Kidney tubule cell (primary cell): ENCODE measurements at regions not wholly inside any gene's neighbourhood (a gene's known extent, or its start where the extent isn't known, plus 50 kb on each side); places are given as distances from the start of the nearest gene placed in this dataset.
A peak's percentile ranks its signal among the peaks of the same experiment; 100 is the strongest.

Experiments
- DNase-seq: peaks from one replicate; pipeline ENCODE4 v3.0.0-alpha.2; 2018; ENCODE audit warnings: low spot score

DNA sequence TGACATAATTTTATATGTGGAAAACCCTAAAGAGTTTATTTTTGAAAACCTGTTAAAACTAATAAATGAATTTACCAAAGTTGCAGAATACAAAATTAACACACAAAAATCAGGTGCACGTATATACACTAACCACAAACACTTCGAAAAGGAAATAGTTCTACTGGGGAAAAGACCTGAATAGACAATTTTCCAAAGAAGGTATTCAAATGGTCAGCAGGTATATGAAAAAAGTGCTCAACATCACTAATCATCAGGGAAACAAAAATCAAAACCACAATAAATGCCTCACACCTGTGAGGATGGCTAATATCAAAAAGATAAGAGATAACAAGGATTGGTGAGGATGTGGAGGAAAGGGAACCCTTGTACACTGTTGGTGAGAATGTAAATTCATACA, 110.6 kb downstream of the PXDC1 start:
- no peak for DNase-seq

DNA sequence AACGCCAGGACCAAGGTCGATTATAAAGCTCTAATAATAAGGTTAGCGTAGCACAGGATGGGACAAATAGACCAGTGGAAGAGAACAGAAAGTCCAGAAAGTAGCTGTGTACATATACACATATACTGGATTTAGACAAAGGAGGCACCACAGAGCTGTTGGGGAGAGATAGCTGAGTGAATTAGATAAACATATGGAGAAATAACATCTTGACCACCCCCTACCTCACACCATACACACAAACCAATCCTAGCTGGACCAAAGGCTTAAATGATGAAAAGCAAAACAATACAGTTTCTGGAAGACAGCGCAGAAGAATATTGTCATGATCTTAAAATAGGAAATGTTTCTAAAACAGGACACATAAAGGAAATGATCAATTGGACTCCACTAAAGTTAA, 112.9 kb downstream of the PXDC1 start:
- DNase-seq, result no peak

DNA sequence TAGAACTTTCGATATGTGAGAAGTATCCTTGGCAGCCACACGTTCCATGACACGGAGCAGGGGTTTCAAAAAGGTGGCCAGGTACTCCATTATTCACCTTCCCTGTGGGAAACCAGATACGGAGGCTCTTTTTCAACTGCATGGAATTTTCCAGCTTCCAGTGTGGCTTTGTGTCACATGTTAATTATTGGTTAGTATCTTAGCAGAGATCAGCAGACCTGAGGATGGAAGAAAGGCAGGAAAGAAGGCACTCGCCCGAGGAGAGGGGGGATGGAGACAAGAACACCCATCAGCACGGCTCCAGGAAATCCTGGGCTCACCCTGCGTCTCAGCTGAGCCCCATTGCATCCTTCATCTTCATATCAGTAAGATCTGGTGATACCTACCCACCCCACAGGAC, 115.5 kb downstream of the PXDC1 start:
- DNase-seq, result peak; percentile 25

DNA sequence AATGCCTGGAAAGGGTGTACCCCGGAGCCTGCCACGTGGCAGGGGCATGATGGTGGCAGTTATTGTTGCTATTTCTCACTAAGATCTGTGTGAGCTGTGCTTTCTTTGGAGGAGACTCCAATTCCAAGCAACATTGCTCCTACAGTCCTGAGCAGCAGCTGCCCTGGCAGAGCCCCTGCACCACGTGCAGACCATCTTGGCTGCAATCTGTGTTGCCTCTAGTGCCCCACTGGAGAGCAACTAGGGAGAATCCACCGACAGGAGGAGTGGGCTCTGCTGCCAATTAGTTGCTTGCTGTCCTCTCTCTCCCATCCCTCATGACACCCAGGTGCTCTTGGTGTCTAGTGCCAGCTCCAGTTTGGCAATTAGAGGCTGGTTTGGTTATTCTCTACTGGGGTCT, 116.0 kb downstream of the PXDC1 start:
- DNase-seq, result no peak

DNA sequence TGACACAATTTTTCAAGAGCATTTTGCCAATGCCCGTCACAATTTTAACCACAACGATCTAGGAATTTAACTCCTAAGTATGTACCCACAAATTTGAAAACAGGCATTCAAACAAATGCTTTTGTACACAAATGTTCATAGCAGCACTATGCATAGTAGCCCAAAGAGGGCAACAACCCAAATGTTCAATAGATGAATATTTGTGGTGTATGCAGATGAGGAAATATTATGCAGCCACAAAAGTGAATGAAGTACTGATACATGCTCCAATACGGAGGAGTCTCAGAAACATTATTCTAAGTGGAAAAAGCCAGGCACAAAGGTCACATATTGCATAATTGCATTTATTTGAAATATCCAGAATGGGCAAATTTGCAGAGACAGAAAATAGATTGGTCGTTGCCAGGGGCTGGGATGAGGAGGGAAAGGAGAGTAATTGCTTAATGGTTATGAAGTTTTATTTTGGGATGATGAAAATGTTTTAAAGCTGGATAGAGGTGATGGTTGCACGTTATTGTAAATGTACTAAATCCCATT, 117.2 kb downstream of the PXDC1 start:
- DNase-seq, result no peak

DNA sequence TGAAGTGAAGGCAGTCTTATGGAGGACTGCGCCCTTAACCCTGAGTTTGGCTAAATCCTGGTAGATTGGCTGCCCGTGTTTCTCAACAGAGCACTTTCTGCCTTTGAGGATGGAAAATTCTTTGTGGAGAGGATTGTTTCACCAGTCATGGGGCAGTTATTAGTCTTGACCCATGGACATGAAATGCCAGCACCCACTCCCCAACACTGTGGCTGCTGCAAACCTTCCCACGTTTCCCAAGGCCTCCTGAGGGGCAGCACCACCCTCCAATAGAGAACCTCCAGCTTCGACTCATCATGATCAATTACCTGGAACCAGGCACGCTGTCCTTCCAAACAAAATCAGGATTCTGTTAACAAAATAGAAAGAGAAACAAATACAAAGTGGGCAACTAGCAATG, 117.8 kb downstream of the PXDC1 start:
- no peak for DNase-seq

DNA sequence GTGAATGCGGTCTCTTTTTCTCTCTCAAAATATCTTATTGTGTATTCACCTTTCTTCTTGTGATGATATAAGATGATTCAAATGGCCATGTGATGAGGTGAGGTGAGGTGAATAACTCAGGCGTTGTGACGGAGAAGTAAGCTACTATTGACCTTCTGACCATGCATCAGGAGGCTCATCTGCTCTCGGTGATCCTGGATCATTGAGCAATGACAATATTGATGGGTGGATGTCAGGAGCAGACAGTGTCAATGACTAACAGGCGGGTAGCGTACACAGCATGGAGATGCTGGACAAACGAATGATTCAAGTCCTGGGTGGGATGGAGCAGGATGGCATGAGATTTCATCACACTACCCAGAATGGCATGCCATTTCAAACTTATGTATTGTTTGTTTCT, 119.6 kb downstream of the PXDC1 start:
- DNase-seq, result no peak

DNA sequence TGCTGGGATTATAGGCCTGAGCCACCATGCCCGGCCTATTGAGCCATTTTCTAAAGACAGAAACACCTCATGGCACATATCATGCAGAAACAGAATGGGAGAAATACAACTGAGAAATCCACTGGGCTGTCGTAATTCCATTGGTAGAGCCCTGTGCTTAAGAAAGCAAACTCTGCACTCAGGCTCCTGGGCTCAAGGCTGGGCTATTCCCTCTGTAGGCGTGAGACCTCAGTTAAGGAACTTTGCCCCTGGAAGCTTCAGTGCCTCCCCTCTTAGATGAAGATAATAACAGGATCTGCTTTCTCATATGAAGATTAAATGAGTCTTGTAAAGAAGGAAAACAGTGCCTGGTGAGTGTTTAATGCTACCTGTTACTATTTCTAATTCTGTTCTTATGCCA, 120.3 kb downstream of the PXDC1 start:
- DNase-seq, result no peak

DNA sequence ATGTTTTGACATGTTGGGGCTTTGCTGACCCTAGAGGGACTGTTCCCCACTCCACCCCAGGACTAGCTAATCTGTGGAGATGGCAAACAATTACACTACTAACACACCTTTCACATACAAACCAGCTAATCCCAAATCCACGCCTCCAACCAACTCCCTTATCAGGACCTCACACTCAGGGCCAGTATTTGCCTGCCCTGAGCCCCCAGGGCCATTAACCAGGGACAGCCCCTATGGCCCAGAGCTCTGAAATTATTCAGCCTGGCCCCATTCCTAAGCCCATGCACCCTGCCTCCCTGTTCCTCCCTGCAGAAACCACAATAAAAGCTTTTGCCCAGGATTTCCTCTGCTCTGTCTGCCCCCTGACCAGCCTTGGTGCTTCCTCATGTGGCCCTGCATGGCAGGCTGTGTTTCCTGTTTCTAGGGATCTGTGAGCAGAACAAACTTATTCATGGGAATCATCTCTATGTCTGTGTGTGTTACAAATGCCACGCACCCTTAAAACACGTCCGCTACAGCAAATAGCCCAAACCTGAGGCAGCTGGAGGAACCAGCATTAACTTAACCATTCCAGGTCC, 121.2 kb downstream of the PXDC1 start:
- DNase-seq, result no peak

DNA sequence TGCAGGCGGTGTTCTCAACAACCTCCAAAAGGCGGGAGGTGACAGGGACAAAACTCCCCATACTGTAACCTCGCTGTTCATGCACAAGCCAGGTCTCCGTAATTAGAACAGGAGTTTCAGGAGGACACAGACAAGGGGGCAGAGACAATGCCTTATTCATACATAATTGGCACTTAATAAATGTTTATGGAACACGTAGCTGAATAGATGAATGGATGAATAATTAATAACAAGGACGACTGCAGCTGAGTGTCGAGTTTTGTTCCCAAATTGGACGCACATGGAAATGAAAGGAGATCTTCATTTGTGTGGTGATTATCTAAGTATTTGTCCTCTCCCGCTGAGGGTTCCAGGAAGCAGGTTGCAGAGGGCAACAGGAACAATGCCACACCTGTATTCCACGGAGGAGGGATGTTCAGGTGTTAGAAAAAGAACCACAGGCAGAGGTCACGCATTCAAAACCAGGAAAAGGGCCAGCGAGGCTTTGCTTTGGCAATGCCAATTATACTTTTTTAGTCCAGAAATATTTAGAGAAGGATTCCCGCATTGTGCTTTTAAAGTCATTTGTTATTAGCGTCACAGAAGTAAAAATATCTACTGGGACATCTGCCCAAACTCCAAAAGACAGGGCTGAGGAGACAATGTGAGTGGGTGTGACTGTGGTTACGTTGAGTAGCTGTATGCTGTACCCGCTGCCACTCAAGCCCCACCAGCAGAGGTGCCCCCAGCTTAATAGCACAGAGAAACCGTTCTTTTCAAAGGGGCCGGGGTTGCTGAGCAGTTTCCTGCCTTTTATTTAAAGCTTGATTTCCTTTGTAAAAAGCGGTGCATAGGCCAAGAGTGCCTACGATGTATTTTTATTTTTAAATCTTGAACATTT, 123.3 kb downstream of the PXDC1 start:
- no peak for DNase-seq

DNA sequence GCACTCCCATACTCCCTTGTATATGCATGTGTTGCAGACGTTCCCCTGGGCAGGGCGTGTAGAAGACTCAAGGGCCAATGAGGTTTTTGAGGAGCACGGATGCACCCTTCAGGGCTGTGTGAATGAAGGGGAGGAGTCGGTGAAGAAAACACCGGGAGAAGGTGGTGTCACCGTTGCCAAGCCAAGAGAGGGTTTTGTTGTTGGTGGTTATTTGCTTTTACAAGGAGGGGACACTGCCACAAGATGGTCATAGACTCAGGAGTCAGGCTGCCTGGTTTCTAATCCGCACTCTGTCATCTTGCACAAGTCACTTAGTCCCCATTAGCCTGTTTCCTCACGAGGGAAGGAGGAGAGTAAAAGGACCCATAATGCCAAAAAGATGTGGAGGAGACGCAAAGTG, 124.0 kb downstream of the PXDC1 start:
- DNase-seq, result no peak

DNA sequence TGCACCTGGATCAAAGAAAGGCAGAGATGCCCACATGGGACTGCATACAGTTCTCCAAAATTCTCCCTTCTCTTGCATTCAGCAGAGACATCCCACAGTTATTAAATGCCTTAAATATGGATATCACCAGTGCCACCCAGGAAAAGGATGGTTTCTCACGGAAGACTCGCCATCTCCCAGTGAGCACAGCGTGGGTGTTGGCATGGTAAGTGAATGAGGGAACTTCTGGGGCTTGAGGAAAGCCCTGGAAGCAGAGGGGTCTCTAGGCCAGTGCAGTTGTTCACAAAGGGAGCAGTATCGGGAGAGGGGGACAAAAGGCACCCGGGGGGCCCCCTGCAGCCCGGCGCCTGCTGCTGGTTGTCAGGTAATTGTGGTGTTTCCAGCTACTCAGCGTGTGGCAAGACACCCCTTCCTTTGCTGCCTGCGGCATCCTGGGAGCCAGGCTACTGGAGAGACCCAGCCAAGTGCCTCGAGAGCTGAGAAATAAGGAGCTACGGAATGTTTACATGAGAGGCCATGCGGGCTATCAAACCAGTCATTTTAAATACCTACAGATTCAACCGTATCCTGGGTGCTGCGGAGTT, 125.4 kb downstream of the PXDC1 start:
- no peak for DNase-seq

DNA sequence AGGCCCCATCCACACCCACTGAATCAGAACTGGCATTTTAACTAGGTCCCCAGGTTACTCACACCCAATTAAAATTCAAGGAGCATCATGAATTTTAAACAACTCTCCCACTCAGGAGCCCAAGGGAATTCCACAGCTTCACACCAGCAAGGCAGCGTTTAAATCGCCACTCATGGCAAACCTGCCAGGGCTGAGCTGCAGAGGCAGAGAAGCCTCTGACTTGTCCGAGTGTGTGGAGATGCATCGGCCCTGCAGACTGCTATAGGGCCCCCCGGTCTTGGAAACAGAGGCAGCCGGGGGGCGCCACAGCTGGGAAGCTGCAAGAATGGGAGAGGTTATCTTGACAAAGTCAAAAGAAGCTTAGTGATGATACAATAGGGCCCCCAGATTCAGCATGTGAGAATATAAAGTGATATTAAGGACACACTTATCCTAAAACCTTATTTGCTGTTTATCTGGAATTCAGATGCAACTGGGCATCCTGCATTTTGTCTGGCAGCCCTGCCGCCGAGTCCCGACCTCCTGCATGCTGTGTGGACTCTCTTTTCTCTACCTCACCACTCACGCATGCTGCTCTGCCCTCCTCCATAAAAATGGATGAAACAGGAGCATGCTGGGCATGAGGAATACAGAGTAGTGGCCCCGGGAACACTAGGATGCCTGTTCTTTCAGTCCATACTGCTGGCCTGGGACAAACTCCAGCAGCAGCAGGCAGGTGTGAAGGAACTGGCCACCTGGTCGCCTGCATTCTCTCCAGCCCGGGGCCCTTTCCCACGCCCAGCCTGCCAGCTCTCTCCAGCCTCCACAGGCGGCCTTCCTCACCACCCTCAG, 126.1 kb downstream of the PXDC1 start:
- no peak for DNase-seq

DNA sequence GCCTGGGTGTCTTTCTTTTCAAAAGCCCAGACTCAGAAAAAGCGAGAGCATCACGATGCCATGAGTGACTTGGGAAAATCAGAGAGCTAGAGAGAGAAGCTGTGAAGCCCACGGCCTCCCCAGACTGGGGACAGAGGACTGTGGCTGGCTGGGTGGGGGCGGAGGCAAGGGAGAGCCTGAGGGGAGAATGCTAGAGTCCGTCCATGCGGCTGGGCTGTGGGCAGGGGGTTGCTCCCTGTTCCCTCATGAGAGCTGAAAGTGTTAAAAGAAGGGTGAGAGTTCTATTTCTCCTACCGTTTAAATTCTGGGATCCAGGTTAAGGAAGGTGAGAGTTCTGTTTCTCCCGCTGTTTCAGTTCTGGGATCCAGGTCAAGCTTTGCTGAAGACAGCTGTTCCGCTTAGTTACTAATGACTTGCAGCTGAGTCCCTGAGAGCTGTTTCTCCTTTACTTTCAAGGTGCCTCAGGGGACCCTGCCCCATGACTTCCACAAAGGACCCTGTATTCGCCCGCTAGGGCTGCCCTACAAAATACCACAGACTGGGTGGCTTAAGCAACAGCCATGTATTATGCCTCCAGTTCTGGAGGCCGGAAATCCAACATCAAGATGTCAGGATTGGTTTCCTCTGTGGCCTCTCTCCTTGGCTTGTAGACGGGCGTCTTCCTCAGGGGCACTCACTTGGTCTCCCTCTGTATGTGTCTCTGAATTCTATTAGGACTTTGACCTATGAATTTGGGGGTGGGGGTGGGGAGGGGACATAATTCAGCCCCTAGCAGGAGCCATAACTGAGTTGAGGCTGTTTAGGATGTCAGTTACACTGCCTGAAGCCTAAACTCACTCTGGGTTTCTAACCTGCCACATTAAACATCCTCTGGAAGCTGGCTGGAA, 127.0 kb downstream of the PXDC1 start:
- DNase-seq, result no peak

DNA sequence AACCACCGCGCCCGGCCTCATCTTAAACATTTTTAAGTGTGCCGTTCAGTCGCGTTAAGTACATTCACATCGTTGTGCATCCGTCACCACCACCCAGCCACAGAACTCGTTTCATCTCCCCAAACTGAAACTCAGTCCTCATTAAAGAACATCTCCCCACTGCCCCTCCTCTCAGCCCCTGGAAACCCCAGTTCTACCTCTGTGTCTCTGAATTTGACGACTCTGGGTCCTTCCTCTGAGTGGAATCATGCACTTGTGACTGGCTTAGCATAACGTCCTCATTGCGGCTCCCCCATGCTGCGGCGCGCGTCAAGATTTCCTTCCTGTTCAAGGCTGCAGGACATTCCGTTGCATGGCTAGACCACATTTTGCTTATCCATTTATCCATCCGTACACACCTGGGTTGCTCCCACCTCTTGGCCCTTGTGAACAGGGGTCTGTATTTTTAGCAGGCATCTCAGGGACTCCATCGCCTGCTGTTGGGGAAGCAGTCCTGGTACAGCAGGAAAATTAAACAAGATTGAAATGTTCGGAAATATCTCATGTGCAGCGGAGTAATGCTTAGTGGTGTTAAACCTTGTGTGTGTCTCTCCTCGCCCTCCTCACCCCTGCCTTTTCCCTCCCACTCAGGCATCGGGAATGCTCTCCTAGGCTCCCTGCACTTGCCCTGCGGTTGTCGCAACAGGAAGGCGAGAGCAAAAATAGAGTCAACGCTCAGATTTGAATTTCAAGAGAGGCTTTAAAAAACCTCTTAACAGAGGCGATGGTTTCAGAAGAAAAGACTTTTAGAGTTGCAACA, 127.9 kb downstream of the PXDC1 start:
- no peak for DNase-seq

DNA sequence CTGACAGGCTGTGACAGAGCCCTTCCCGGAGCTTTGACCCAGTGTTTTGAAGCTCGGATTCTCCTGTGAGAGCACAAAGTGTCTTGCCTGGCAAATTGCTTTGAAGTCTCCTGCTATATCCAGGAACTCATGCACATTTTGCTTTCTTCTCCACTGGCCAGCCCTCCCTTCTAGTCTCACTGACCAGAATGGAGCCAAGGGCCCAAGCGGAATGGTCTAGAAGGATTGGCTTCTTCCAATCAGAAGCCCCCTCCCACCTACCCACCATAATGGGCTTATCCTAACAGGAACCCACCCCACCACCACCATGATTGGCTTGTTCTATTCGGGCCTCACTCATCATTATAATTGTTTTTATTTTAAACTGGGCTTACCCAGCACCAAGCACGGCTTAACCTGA, 130.1 kb downstream of the PXDC1 start:
- no peak for DNase-seq

DNA sequence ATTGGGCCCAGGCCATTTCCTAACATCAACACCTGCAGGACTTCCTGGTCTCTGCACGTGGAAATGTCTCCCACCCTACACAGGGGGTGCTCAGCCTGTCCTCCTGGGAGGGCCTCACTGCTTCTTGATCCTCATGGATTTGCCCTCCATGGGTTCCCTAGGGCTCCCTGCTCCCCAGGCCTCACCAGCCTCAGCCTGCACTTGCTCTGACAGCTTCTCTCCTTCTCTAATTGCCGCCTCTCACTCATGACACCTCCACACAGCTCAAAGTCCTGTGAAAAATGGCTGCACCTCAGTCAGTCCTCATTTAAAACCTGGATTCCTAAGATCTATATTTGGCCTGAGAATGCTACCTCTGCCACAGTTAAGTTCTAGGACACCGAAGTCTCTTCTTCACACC, 130.6 kb downstream of the PXDC1 start:
- DNase-seq, result no peak

DNA sequence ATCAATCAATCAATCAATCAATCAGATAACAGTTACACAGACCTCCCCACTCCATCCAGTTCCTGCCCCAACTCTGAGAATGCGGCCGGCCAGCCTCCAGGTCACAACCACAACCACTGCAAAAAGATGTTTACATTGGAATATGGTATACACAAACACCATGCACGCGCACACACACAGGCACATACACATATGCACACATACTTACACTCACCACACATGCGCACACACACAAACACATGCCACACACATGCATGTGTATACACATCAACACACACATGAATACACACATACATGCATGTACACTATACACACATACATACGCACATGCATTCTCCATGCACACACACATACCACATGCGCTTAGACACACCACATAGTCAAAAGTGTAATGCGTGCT, 131.1 kb downstream of the PXDC1 start:
- no peak for DNase-seq

DNA sequence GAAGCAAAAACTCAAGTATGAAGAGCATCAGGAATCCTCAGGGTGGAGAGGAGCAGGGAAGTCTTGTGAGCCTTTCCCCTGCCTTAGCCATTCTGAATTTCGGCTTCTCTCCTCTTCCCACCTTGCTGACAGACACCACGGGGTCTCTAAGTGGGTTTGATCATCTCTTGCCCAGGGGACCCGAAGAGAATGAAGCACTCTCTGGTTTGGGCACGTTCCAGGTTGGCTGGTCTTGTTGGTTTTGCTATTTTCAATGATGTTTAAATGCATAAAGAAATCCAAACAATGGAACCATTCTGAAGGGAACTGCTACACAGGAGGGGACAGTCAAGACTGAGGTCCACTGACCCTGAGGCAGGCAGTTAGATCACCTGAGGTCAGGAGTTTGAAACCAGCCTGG, 131.7 kb downstream of the PXDC1 start:
- DNase-seq, result no peak

DNA sequence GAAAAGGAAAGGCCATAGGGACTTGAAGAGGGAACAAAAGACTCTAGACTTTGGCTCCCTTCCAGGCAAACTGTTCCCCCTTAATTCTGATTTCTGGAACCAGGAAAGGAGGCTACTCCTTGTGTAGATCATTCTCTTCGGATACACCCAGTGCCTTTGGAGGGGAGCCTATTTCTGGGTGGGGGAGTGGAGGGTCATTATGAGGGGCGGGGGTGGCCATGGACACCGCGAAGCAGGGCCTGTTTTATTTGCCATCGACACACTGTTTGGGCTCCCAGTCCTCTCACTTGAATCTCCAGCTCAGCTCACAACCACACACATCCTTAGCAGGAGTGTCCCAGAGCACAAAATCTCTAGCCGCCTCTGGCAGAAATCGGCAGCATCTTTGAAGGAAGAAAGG, 132.3 kb downstream of the PXDC1 start:
- DNase-seq, result no peak

DNA sequence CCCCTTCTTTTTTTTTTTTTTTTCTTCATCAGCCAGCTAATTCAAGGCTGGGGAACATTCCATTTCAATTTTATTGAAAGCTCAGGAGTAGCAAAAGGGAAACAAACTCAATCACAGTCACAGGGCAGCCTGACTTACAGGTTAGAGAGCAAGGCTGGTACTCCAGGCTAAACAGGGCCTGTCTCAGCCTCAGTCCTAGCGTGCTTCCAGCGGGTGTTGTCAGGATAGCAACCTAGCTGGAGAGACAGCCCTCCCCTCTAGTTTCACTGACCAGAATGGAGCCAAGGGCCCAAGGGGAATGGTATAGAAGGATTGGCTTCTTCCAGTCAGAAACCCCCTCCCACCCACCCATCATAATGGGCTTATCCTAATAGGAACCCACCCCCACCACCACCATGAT, 132.9 kb downstream of the PXDC1 start:
- no peak for DNase-seq
